ENCODE measurements at regions not wholly inside any gene's neighbourhood (a gene's known extent, or its start where the extent isn't known, plus 50 kb on each side); places are given as distances from the start of the nearest gene placed in this dataset.

GRCh38 chr5:175116466-175117048 is 327.4 kb downstream of the DRD1 start:
- TF ChIP-seq POLR2A (IDR thresholded peaks at IDR 0.05) (no peak), CTCF (IDR thresholded peaks at IDR 0.05) (no peak), POLR2AphosphoS5 (IDR thresholded peaks at IDR 0.05) (no peak)
